ENCODE measurements at regions not wholly inside any gene's neighbourhood (a gene's known extent, or its start where the extent isn't known, plus 50 kb on each side); places are given as distances from the start of the nearest gene placed in this dataset.
"Not testable (repeated sequence)": the region's sequence is repeated elsewhere in the genome, so short reads cannot be mapped to it uniquely, and the experiment has no call there.

GRCh38 chr6:58038213-58038612 lies 720.8 kb downstream of the PRIM2 start:
- not testable (repeated sequence) for TF ChIP-seq POLR2A, CTCF, POLR2AphosphoS5 (IDR thresholded peaks at IDR 0.05)
